Body of pancreas (tissue), 4 donors: ENCODE measurements at regions not wholly inside any gene's neighbourhood (a gene's known extent, or its start where the extent isn't known, plus 50 kb on each side); places are given as distances from the start of the nearest gene placed in this dataset.

Experiments
- CTCF ChIP-seq, 7 experiments: fragments of 450-650 bp in 4 of 7; fragments of 200-600 bp in 3 of 7; sonication (generic) in 3 of 7; IDR thresholded peaks; one replicate each; pipeline ENCODE4 v1.5.1; 2016 to 2019; ENCODE audit warnings: antibody characterized with exemption in 7 of 7
- POLR2A ChIP-seq, 3 donors: fragments of 450-650 bp; IDR thresholded peaks; one replicate each; pipeline ENCODE4 v1.6.1; 2016; ENCODE audit warnings: antibody characterized with exemption in 3 of 3, mild to moderate bottlenecking in 2 of 3

GRCh38 chr10:2076528-2076927 is 339.2 kb upstream of the ADARB2 start:
- no peak for TF ChIP-seq POLR2A (IDR thresholded peaks at IDR 0.05)
- TF ChIP-seq CTCF (IDR thresholded peaks at IDR 0.05) = no peak
